ENCODE measurements at regions not wholly inside any gene's neighbourhood (a gene's known extent, or its start where the extent isn't known, plus 50 kb on each side); places are given as distances from the start of the nearest gene placed in this dataset.
"Not testable (repeated sequence)": the region's sequence is repeated elsewhere in the genome, so short reads cannot be mapped to it uniquely, and the experiment has no call there.

- Histone ChIP-seq H3K4me1 (ENCODE audit: insufficient read depth, low read length) (no peaks in the 10 kb centered on the region), H3K9me3 (ENCODE audit: low read depth, low read length) (no peaks in the 10 kb centered on the region), H3K4me3 (ENCODE audit: insufficient read depth, low read length) (no peak overlapping the region), H3K27ac (ENCODE audit: low read depth, low read length) (no peak overlapping the region), H3K27me3 (ENCODE audit: insufficient read depth, low read length) (no peaks in the 10 kb centered on the region), H2AFZ (ENCODE audit: low read length) (no peak overlapping the region), H3K4me2 (ENCODE audit: insufficient read depth, low read length) (no peak overlapping the region), H4K20me1 (ENCODE audit: insufficient read depth, low read length) (no peaks in the 10 kb centered on the region), H3K79me2 (ENCODE audit: insufficient read depth, low read length) (no peaks in the 10 kb centered on the region), H3K36me3 (ENCODE audit: insufficient read depth, low read length) (no peaks in the 10 kb centered on the region)
- no peak for DNase-seq (ENCODE audit: insufficient read length, low spot score, missing footprints)
- TF ChIP-seq, protein P1, sequence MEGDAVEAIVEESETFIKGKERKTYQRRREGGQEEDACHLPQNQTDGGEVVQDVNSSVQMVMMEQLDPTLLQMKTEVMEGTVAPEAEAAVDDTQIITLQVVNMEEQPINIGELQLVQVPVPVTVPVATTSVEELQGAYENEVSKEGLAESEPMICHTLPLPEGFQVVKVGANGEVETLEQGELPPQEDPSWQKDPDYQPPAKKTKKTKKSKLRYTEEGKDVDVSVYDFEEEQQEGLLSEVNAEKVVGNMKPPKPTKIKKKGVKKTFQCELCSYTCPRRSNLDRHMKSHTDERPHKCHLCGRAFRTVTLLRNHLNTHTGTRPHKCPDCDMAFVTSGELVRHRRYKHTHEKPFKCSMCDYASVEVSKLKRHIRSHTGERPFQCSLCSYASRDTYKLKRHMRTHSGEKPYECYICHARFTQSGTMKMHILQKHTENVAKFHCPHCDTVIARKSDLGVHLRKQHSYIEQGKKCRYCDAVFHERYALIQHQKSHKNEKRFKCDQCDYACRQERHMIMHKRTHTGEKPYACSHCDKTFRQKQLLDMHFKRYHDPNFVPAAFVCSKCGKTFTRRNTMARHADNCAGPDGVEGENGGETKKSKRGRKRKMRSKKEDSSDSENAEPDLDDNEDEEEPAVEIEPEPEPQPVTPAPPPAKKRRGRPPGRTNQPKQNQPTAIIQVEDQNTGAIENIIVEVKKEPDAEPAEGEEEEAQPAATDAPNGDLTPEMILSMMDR (IDR thresholded peaks at IDR 0.05; ENCODE audit: extremely low read depth, low read depth, low read length) = no peak
Measured at GRCh38 chr5:154676508-154676907, 78.7 kb upstream of the LARP1 start.

DNA sequence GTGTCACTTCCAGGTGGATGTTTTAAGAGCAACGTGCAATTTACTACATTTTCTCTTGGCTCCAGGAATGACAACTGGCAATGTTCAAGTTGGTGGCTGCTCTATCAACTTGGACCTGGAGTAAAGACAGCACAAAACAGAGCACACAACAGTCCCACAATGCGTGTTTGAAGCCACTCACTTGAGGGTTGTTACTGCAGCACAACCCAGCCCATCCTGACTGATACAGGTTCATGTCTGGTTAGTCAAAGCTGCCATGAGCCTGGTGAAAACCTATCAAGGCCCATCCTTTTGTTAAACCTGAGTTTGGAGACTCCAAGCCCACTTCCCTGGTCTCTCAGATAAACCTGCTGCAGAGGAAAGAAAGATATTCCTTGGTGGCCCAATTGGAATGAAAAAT is 81.1 kb upstream of the LARP1 start:
- Histone ChIP-seq H3K4me1 (ENCODE audit: insufficient read depth, low read length) (no peaks in the 10 kb centered on the region), H3K27ac (ENCODE audit: low read depth, low read length) (no peak overlapping the region), H2AFZ (ENCODE audit: low read length) (no peak overlapping the region), H3K36me3 (ENCODE audit: insufficient read depth, low read length) (no peaks in the 10 kb centered on the region), H3K79me2 (ENCODE audit: insufficient read depth, low read length) (no peaks in the 10 kb centered on the region), H3K4me3 (ENCODE audit: insufficient read depth, low read length) (no peak overlapping the region), H3K9me3 (ENCODE audit: low read depth, low read length) (no peaks in the 10 kb centered on the region), H3K27me3 (ENCODE audit: insufficient read depth, low read length) (no peaks in the 10 kb centered on the region), H4K20me1 (ENCODE audit: insufficient read depth, low read length) (no peaks in the 10 kb centered on the region), H3K4me2 (ENCODE audit: insufficient read depth, low read length) (no peak overlapping the region)
- no peak for DNase-seq (ENCODE audit: insufficient read length, low spot score, missing footprints)
- TF ChIP-seq, protein P1 (IDR thresholded peaks at IDR 0.05; ENCODE audit: extremely low read depth, low read depth, low read length) = no peak

GRCh38 chr5:154673506-154673905 is 81.7 kb upstream of the LARP1 start:
- Histone ChIP-seq H2AFZ (ENCODE audit: low read length) (no peak overlapping the region), H3K4me2 (ENCODE audit: insufficient read depth, low read length) (no peak overlapping the region), H3K4me3 (ENCODE audit: insufficient read depth, low read length) (no peak overlapping the region), H3K79me2 (ENCODE audit: insufficient read depth, low read length) (no peaks in the 10 kb centered on the region), H3K4me1 (ENCODE audit: insufficient read depth, low read length) (no peaks in the 10 kb centered on the region), H3K9me3 (ENCODE audit: low read depth, low read length) (no peaks in the 10 kb centered on the region), H3K27me3 (ENCODE audit: insufficient read depth, low read length) (no peaks in the 10 kb centered on the region), H3K36me3 (ENCODE audit: insufficient read depth, low read length) (no peaks in the 10 kb centered on the region), H4K20me1 (ENCODE audit: insufficient read depth, low read length) (no peaks in the 10 kb centered on the region), H3K27ac (ENCODE audit: low read depth, low read length) (no peak overlapping the region)
- TF ChIP-seq, protein P1 (IDR thresholded peaks at IDR 0.05; ENCODE audit: extremely low read depth, low read depth, low read length) = no peak
- peak; percentile 51 for DNase-seq (ENCODE audit: insufficient read length, low spot score, missing footprints)

DNA sequence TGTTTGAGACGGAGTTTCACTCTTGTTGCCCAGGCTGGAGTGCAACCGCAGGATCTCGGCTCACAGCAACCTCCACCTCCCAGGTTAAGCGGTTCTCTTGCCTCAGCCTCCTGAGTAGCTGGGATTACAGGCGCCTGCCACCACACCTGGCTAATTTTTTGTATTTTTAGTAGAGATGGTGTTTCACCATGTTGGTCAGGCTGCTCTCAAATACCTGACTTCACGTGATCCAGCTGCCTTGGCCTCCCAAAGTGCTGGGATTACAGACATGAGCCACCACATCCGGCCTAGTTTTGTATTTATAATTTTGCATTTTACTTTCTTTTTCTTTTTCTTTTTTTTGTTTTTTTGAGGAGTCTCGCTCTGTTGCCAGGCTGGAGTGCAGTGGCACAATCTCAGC is 85.3 kb upstream of the LARP1 start:
- not testable (repeated sequence) for H3K4me3 ChIP-seq (ENCODE audit: insufficient read depth, low read length); H3K79me2 ChIP-seq (ENCODE audit: insufficient read depth, low read length); H3K4me2 ChIP-seq (ENCODE audit: insufficient read depth, low read length); H3K36me3 ChIP-seq (ENCODE audit: insufficient read depth, low read length); H2AFZ ChIP-seq (ENCODE audit: low read length); H3K9me3 ChIP-seq (ENCODE audit: low read depth, low read length); H4K20me1 ChIP-seq (ENCODE audit: insufficient read depth, low read length); H3K4me1 ChIP-seq (ENCODE audit: insufficient read depth, low read length); H3K27ac ChIP-seq (ENCODE audit: low read depth, low read length); DNase-seq (ENCODE audit: insufficient read length, low spot score, missing footprints); H3K27me3 ChIP-seq (ENCODE audit: insufficient read depth, low read length)
